NCI-H510A treated with DMSO at 0.1 percent for 48 hours (cell line): ENCODE measurements at regions not wholly inside any gene's neighbourhood (a gene's known extent, or its start where the extent isn't known, plus 50 kb on each side); places are given as distances from the start of the nearest gene placed in this dataset.

ENCODE experiments used
- DNase-seq: peaks from one replicate; lab custom pipeline; 2025; lab: John Stamatoyannopoulos, UW

GRCh38 chr6:22401206-22401605 lies 104.4 kb upstream of the PRL start:
- no peak for DNase-seq

- no peak for DNase-seq
These were observed 105.1 kb upstream of the PRL start for GRCh38 chr6:22401932-22402331.

- DNase-seq = no peak
These were observed 112.7 kb upstream of the PRL start for GRCh38 chr6:22409486-22409885.

GRCh38 chr6:22411376-22412105 lies 114.7 kb upstream of the PRL start:
- no peak for DNase-seq

GRCh38 chr6:22412994-22413393 lies 116.2 kb upstream of the PRL start:
- DNase-seq = no peak

GRCh38 chr6:22413681-22414311 lies 117.0 kb upstream of the PRL start:
- DNase-seq = no peak

- DNase-seq = no peak
These were observed 121.9 kb upstream of the PRL start for GRCh38 chr6:22418714-22419113.

- no peak for DNase-seq
These were observed 124.4 kb upstream of the PRL start for GRCh38 chr6:22421198-22421597.

- DNase-seq = no peak
These were observed 127.4 kb upstream of the PRL start for GRCh38 chr6:22424196-22424595.

- no peak for DNase-seq
These were observed 135.2 kb upstream of the PRL start for GRCh38 chr6:22432060-22432459.

- DNase-seq = no peak
These were observed 135.6 kb upstream of the HDGFL1 start for GRCh38 chr6:22433745-22434144.

- no peak for DNase-seq
These were observed 134.2 kb upstream of the HDGFL1 start for GRCh38 chr6:22435151-22435550.

GRCh38 chr6:22436134-22436533 lies 133.2 kb upstream of the HDGFL1 start:
- DNase-seq = no peak

GRCh38 chr6:22437665-22438064 lies 131.7 kb upstream of the HDGFL1 start:
- no peak for DNase-seq

GRCh38 chr6:22442826-22443225 lies 126.5 kb upstream of the HDGFL1 start:
- DNase-seq = peak; percentile 25

GRCh38 chr6:22444330-22444729 lies 125.0 kb upstream of the HDGFL1 start:
- DNase-seq = no peak

GRCh38 chr6:22445946-22446345 lies 123.4 kb upstream of the HDGFL1 start:
- no peak for DNase-seq

GRCh38 chr6:22447249-22448196 lies 121.8 kb upstream of the HDGFL1 start:
- peak; percentile 30 for DNase-seq

GRCh38 chr6:22448291-22448711 lies 121.1 kb upstream of the HDGFL1 start:
- peak; percentile 28 for DNase-seq

GRCh38 chr6:22451962-22452361 lies 117.4 kb upstream of the HDGFL1 start:
- DNase-seq = no peak

GRCh38 chr6:22455378-22455777 lies 114.0 kb upstream of the HDGFL1 start:
- DNase-seq = no peak

GRCh38 chr6:22457996-22458395 lies 111.4 kb upstream of the HDGFL1 start:
- DNase-seq = no peak
